Sigmoid colon (tissue), 6 donors: ENCODE measurements at regions not wholly inside any gene's neighbourhood (a gene's known extent, or its start where the extent isn't known, plus 50 kb on each side); places are given as distances from the start of the nearest gene placed in this dataset.

Experiments used
- DNase-seq: peaks from one replicate; pipeline ENCODE4 v3.0.0-alpha.2; 2019
- H3K27ac ChIP-seq, 4 donors: fragments of 200-600 bp; sonication (generic); one replicate each; pipeline ENCODE4 v1.5.1; 2016 to 2019; ENCODE audit warnings: mild to moderate bottlenecking in 1 of 4
- H3K27me3 ChIP-seq, 3 donors: fragments of 200-600 bp; sonication (generic); one replicate each; pipeline ENCODE4 v1.5.1; 2019; ENCODE audit warnings: mild to moderate bottlenecking in 1 of 3
- H3K36me3 ChIP-seq, 4 donors: fragments of 200-600 bp; sonication (generic); one replicate each; pipeline ENCODE4 v1.5.1; 2016 to 2019
- H3K4me1 ChIP-seq, 4 donors: fragments of 200-600 bp; sonication (generic); one replicate each; pipeline ENCODE4 v1.5.1; 2017 to 2019
- H3K4me3 ChIP-seq, 4 donors: fragments of 200-600 bp; sonication (generic); one replicate each; pipeline ENCODE4 v1.5.1; 2017 to 2019; ENCODE audit warnings: mild to moderate bottlenecking in 2 of 4, moderate library complexity in 1 of 4
- H3K9me3 ChIP-seq, 4 donors: fragments of 200-600 bp in 3 of 4; sonication (generic) in 3 of 4; one replicate each; pipeline versions ENCODE4 v1.5.1 to v1.6.1; 2013 to 2019
- EP300 ChIP-seq, 4 donors: sonication (generic); formaldehyde crosslinking; IDR thresholded peaks; one replicate each; pipeline ENCODE4 v1.6.1; 2017; ENCODE audit warnings: antibody characterized with exemption in 4 of 4
- POLR2A ChIP-seq, 2 donors: fragments of 450-650 bp; IDR thresholded peaks; one replicate each; pipeline ENCODE4 v1.6.1; 2016; ENCODE audit warnings: antibody characterized with exemption in 2 of 2, mild to moderate bottlenecking in 2 of 2, moderate library complexity in 2 of 2
- POLR2AphosphoS5 ChIP-seq, 4 donors: sonication (generic); formaldehyde crosslinking; IDR thresholded peaks; one replicate each; pipeline ENCODE4 v1.6.1; 2017; ENCODE audit warnings: antibody characterized with exemption in 4 of 4
- WGBS, 2 donors: extraction: QIAGEN DNeasy Blood & Tissue Kit; methylation state at CpG; one replicate each; pipeline ENCODE4 v1.1.7; 2013; 5-methylcytosine and 5-hydroxymethylcytosine counted together
- intact Hi-C: fragments of 100-400 bp; cut with DNase I; formaldehyde crosslinking; loops from one replicate; pipeline ENCODE4 v1.15.1; 2023
- TF ChIP-seq, protein P1 (sequence below), 4 experiments: fragments of 450-650 bp in 3 of 4; fragments of 200-600 bp in 1 of 4; IDR thresholded peaks; one replicate each; pipeline ENCODE4 v1.5.1; 2016 to 2019; ENCODE audit warnings: antibody characterized with exemption in 4 of 4, mild to moderate bottlenecking in 3 of 4, moderate library complexity in 2 of 4
- donor health status: healthy with polysubstance abuse.
- donor health status: healthy.

DNA sequence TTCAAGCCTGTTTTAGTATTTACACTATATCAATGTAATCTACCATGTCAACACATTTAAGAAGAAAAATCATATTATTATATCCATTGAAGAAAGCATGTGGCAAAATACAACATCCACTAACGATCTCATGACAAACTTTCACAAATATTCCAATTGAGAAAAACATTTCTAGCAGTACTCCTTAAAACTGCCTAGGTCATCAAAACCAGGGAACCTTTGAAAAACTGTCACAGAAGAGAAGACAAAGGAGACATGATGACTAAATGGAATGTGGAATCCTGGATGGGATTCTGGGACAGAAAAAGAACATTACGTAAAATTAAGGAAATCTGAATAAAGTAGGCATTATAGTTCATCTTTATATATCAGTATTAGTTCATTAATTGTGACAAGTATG lies 1091.3 kb upstream of the CDH6 start:
- H3K36me3 ChIP-seq, result no peaks in the 10 kb centered on the region
- no peak overlapping the region for H3K27ac ChIP-seq
- 82 to 89% methylated on average over 2 of the region's 2 CpGs for WGBS, 2 donors
- no peaks in the 10 kb centered on the region for H3K27me3 ChIP-seq
- H3K4me3 ChIP-seq, result no peak overlapping the region
- TF ChIP-seq, protein P1, sequence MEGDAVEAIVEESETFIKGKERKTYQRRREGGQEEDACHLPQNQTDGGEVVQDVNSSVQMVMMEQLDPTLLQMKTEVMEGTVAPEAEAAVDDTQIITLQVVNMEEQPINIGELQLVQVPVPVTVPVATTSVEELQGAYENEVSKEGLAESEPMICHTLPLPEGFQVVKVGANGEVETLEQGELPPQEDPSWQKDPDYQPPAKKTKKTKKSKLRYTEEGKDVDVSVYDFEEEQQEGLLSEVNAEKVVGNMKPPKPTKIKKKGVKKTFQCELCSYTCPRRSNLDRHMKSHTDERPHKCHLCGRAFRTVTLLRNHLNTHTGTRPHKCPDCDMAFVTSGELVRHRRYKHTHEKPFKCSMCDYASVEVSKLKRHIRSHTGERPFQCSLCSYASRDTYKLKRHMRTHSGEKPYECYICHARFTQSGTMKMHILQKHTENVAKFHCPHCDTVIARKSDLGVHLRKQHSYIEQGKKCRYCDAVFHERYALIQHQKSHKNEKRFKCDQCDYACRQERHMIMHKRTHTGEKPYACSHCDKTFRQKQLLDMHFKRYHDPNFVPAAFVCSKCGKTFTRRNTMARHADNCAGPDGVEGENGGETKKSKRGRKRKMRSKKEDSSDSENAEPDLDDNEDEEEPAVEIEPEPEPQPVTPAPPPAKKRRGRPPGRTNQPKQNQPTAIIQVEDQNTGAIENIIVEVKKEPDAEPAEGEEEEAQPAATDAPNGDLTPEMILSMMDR (IDR thresholded peaks at IDR 0.05), result no peak
- TF ChIP-seq POLR2A (IDR thresholded peaks at IDR 0.05), result no peak
- TF ChIP-seq POLR2AphosphoS5 (IDR thresholded peaks at IDR 0.05), result no peak
- TF ChIP-seq EP300 (IDR thresholded peaks at IDR 0.05), result no peak
- intact Hi-C loops, result no loop called here
- H3K4me1 ChIP-seq, result no peaks in the 10 kb centered on the region
- H3K9me3 ChIP-seq, result no peaks in the 10 kb centered on the region
- no peak for DNase-seq

DNA sequence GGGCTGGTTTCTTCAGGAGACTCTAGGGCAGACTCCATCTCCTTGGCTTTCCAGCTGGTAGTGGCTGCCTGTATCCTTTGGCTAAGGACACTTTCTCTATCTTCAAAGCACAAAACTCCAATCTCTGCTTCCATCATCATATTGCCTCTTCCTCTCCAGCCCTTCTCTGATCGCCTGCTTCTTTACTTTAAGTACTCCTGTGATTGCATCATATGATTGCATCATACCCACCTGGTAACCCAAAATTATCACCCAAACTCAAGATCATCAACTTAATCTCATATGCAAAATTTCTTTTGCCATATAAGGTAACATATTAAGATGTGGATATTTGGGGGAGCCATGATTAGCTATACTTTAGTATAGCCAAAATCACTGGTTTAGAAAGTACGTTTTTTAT lies 1092.6 kb upstream of the CDH6 start:
- WGBS, 2 donors, result 65 to 78% methylated on average over 2 of the region's 2 CpGs
- no peak for DNase-seq
- H3K27me3 ChIP-seq, result no peaks in the 10 kb centered on the region
- H3K4me1 ChIP-seq, result no peaks in the 10 kb centered on the region
- TF ChIP-seq POLR2A (IDR thresholded peaks at IDR 0.05), result no peak
- no peak for TF ChIP-seq POLR2AphosphoS5 (IDR thresholded peaks at IDR 0.05)
- TF ChIP-seq EP300 (IDR thresholded peaks at IDR 0.05), result no peak
- TF ChIP-seq, protein P1 (IDR thresholded peaks at IDR 0.05), result no peak
- intact Hi-C loops, result no loop called here
- no peaks in the 10 kb centered on the region for H3K36me3 ChIP-seq
- H3K9me3 ChIP-seq, result no peaks in the 10 kb centered on the region
- no peak overlapping the region for H3K4me3 ChIP-seq
- H3K27ac ChIP-seq, result no peak overlapping the region

DNA sequence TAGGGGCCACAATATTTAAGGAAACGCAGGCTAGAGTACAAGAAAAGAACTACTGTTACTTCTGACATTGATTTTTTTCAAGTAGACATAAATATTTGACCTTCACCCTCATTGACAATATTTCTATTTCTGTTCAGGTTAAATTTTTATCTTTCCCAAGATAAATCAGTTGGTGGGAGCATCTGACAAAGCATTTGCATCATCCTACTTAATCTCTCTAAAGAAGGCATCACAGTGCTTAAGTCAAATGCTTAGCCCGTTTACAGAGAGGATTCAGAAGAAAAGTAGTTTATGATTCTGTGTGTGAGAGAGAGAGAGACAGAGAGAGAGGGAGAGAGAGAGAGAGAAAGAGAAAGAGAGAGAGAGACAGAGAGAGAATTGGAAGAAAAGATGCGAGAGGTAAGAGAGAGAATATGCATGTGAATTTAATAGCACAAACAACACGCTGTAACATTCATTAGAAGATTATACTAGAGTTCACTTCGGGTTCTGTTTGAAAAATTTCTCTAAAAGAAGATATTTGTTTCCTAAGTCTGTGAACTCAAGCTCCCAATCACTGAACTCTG lies 1093.3 kb upstream of the CDH6 start:
- Histone ChIP-seq H3K36me3 (no peaks in the 10 kb centered on the region), H3K27me3 (no peaks in the 10 kb centered on the region), H3K9me3 (no peaks in the 10 kb centered on the region), H3K4me3 (no peak overlapping the region), H3K4me1 (no peaks in the 10 kb centered on the region), H3K27ac (no peak overlapping the region)
- intact Hi-C loops, result no loop called here
- DNase-seq, result no peak
- WGBS, 2 donors, result 49 to 53% methylated on average over 5 of the region's 5 CpGs
- TF ChIP-seq POLR2A (IDR thresholded peaks at IDR 0.05) (no peak), EP300 (IDR thresholded peaks at IDR 0.05) (no peak), POLR2AphosphoS5 (IDR thresholded peaks at IDR 0.05) (no peak)
- TF ChIP-seq, protein P1 (IDR thresholded peaks at IDR 0.05), result no peak

DNA sequence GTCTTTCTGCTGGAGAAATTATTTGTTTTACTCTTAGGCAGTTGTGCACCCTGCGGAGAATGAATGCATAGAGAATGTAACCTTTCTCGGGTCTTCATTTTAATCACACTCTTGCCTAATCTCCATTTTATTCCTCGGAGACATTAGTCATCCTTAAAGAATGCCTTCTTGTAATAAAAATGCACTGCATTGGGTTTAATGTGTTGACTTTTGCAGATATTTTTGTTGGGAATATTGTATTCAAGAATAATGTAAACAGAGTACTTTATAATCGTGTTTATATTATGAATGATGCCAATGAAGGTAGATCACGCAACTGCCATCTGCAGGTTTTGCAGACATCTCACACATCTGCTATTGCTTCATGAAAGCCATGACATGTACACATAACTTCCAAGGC lies 1093.9 kb upstream of the CDH6 start:
- WGBS, 2 donors, result 70 to 74% methylated on average over 5 of the region's 5 CpGs
- intact Hi-C loops, result no loop called here

More for the DNA sequence above, 1093.9 kb upstream of the CDH6 start:
- Histone ChIP-seq H3K27ac (no peak overlapping the region), H3K36me3 (no peaks in the 10 kb centered on the region), H3K4me1 (no peaks in the 10 kb centered on the region), H3K9me3 (no peaks in the 10 kb centered on the region), H3K4me3 (no peak overlapping the region), H3K27me3 (no peaks in the 10 kb centered on the region)
- no peak for DNase-seq
- no peak for TF ChIP-seq EP300 (IDR thresholded peaks at IDR 0.05)
- TF ChIP-seq POLR2A (IDR thresholded peaks at IDR 0.05), result no peak
- TF ChIP-seq POLR2AphosphoS5 (IDR thresholded peaks at IDR 0.05), result no peak
- TF ChIP-seq, protein P1 (IDR thresholded peaks at IDR 0.05), result no peak
